Right cardiac atrium (tissue), 5 donors: ENCODE measurements at regions not wholly inside any gene's neighbourhood (a gene's known extent, or its start where the extent isn't known, plus 50 kb on each side); places are given as distances from the start of the nearest gene placed in this dataset.
A peak's percentile ranks its signal among the peaks of the same experiment; 100 is the strongest.
"Not testable (repeated sequence)": the region's sequence is repeated elsewhere in the genome, so short reads cannot be mapped to it uniquely, and the experiment has no call there.

ENCODE experiments used
- ATAC-seq, 2 donors: fragments of 200-7000 bp; cut with Tn5 transposase; one replicate each; pipeline versions ENCODE4 v1.8.0 to v1.9.1; 2020; ENCODE audit warnings: moderate library complexity in 2 of 2, mild to moderate bottlenecking in 1 of 2
- DNase-seq, 3 donors: peaks; one replicate each; pipeline ENCODE4 v3.0.0-alpha.2; 2020
- H3K27ac ChIP-seq: one replicate; pipeline ENCODE4 v1.5.1; 2013; ENCODE audit warnings: mild to moderate bottlenecking, low read length, control low read depth, moderate library complexity
- H3K27me3 ChIP-seq: one replicate; pipeline ENCODE4 v1.6.1; 2013; ENCODE audit not compliant: control insufficient read depth, insufficient read depth
- H3K4me1 ChIP-seq: one replicate; pipeline ENCODE4 v1.6.1; 2013; ENCODE audit warnings: low read length; ENCODE audit not compliant: control insufficient read depth, insufficient read depth
- H3K4me3 ChIP-seq: one replicate; pipeline ENCODE4 v1.5.1; 2013; ENCODE audit warnings: low read length, control low read depth
- H3K9me3 ChIP-seq: one replicate; pipeline ENCODE4 v1.6.1; 2013; ENCODE audit warnings: low read length; ENCODE audit not compliant: control insufficient read depth
- WGBS: extraction: QIAGEN DNeasy Blood & Tissue Kit; methylation state at CpG from one replicate; pipeline ENCODE4 v1.1.7; 2013; 5-methylcytosine and 5-hydroxymethylcytosine counted together
- intact Hi-C, 4 donors: fragments of 100-400 bp; cut with DNase I; formaldehyde crosslinking; loops; one replicate each; pipeline versions ENCODE4 v1.11.0 to v1.14.0; 2022 to 2023
- donor health status: healthy with polysubstance abuse.
- donor health status: DM: no; HTN: yes; CAD: no.
- donor health status: DM: no; HTN: no; CAD: no.
- donor health status: DM: no; HTN: yes; CAD: no; lungs with severe emphysema.
- donor health status: DM: yes; HTN: yes; CAD: no.

DNA sequence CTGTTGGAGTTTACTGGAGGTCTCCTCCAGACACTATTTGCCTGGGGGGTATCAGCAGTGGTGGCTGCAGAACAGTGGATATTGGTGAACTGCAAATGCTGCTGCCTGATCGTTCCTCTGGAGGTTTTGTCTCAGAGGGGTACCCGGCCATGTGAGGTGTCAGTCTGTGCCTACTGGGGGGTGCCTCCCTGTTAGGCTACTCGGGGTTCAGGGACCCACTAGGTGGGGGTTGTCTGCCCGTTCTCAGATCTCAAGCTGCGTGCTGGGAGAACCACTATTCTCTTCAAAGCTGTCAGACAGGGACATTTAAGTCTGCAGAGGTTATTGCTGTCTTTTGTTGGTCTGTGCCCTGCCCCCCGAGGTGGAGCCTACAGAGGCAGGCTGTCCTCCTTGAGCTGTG lies 1333.1 kb upstream of the TPTE start:
- H3K9me3 ChIP-seq, ATAC-seq, intact Hi-C loops, H3K27me3 ChIP-seq, H3K27ac ChIP-seq, H3K4me1 ChIP-seq, H3K4me3 ChIP-seq: not testable (repeated sequence)
- WGBS: 57% methylated on average over 5 of the region's 6 CpGs
- DNase-seq: peak in 1 of 3 donors; percentile 27
